Erythroblast (primary cell): ENCODE measurements at regions not wholly inside any gene's neighbourhood (a gene's known extent, or its start where the extent isn't known, plus 50 kb on each side); places are given as distances from the start of the nearest gene placed in this dataset.

Experiments used
- DNase-seq, 2 experiments: peaks; one replicate each; lab custom pipeline; 2025; lab: John Stamatoyannopoulos, UW
- GATA1 ChIP-seq: IDR thresholded peaks from 2 replicates; pipeline ENCODE4 v1.6.1; 2011; ENCODE audit warnings: low read depth, mild to moderate bottlenecking, control low read depth, low read length, moderate library complexity
- POLR2A ChIP-seq: IDR thresholded peaks from 2 replicates; pipeline ENCODE4 v1.6.1; 2011; ENCODE audit warnings: mild to moderate bottlenecking, low read length

GRCh38 chr3:59555593-59556315, 505.9 kb upstream of the CFAP20DC start:
- TF ChIP-seq GATA1 (no peak), POLR2A (no peak)
- no peak for DNase-seq

GRCh38 chr3:59553076-59553475, 503.3 kb upstream of the CFAP20DC start:
- no peak for DNase-seq
- TF ChIP-seq GATA1, result no peak
- no peak for TF ChIP-seq POLR2A

GRCh38 chr3:59551834-59552233, 502.0 kb upstream of the CFAP20DC start:
- TF ChIP-seq GATA1 (no peak), POLR2A (no peak)
- no peak for DNase-seq

GRCh38 chr3:59549962-59550361, 500.1 kb upstream of the CFAP20DC start:
- DNase-seq, result no peak
- TF ChIP-seq POLR2A, result no peak
- no peak for TF ChIP-seq GATA1

GRCh38 chr3:59547874-59548273, 498.0 kb upstream of the CFAP20DC start:
- TF ChIP-seq POLR2A, result no peak
- no peak for TF ChIP-seq GATA1
- no peak for DNase-seq

- DNase-seq, result no peak
- TF ChIP-seq POLR2A, result no peak
- TF ChIP-seq GATA1, result no peak
These were observed 496.7 kb upstream of the CFAP20DC start for GRCh38 chr3:59546522-59546921.

- TF ChIP-seq POLR2A (no peak), GATA1 (no peak)
- DNase-seq, result no peak
These were observed 495.5 kb upstream of the CFAP20DC start for GRCh38 chr3:59545374-59545773.

GRCh38 chr3:59542276-59542675, 492.5 kb upstream of the CFAP20DC start:
- TF ChIP-seq GATA1 (no peak), POLR2A (no peak)
- peak in 1 of 2 experiments; percentile 61 for DNase-seq

- TF ChIP-seq GATA1 (no peak), POLR2A (no peak)
These were observed 490.9 kb upstream of the CFAP20DC start for GRCh38 chr3:59540696-59541095.

GRCh38 chr3:59540241-59540640, 490.4 kb upstream of the CFAP20DC start:
- DNase-seq, result no peak
- no peak for TF ChIP-seq POLR2A
- no peak for TF ChIP-seq GATA1

More at GRCh38 chr3:59540696-59541095, 490.9 kb upstream of the CFAP20DC start:
- DNase-seq, result no peak

GRCh38 chr3:59538753-59539432, 489.1 kb upstream of the CFAP20DC start:
- DNase-seq, result no peak
- TF ChIP-seq GATA1 (no peak), POLR2A (no peak)

GRCh38 chr3:59535791-59536221, 486.0 kb upstream of the CFAP20DC start:
- no peak for DNase-seq
- TF ChIP-seq GATA1, result no peak
- TF ChIP-seq POLR2A, result no peak

GRCh38 chr3:59531994-59532393, 482.2 kb upstream of the CFAP20DC start:
- no peak for TF ChIP-seq GATA1
- no peak for TF ChIP-seq POLR2A
- no peak for DNase-seq

- DNase-seq, result no peak
- TF ChIP-seq GATA1, result no peak
These were observed 481.4 kb upstream of the CFAP20DC start for GRCh38 chr3:59531066-59531745.

GRCh38 chr3:59528251-59528650, 478.4 kb upstream of the CFAP20DC start:
- no peak for DNase-seq
- TF ChIP-seq GATA1 (no peak), POLR2A (no peak)
